GM13976 (cell line): ENCODE measurements at regions not wholly inside any gene's neighbourhood (a gene's known extent, or its start where the extent isn't known, plus 50 kb on each side); places are given as distances from the start of the nearest gene placed in this dataset.

Source experiments
- DNase-seq: peaks from one replicate; pipeline ENCODE4 v3.0.0; 2012; ENCODE audit warnings: low spot score
- CTCF ChIP-seq: IDR thresholded peaks from 2 replicates; pipeline ENCODE4 v1.5.1; 2012; ENCODE audit warnings: borderline replicate concordance, mild to moderate bottlenecking; ENCODE audit not compliant: insufficient read depth; ENCODE audit errors: extremely low read depth, missing control alignments, control extremely low read depth
- in situ Hi-C: fragments of 300-500 bp; cut with MboI; formaldehyde crosslinking; loops from one replicate; pipeline ENCODE4 v1.12.0; 2022; ENCODE audit warnings: low sequenced_read_pairs, mixed read lengths, inconsistent platforms; ENCODE audit not compliant: unreplicated experiment

- in situ Hi-C loops = no loop called here
- no peak for DNase-seq
- no peak for TF ChIP-seq CTCF
These were observed 502.4 kb downstream of the NLGN4X start for GRCh38 chrX:5726224-5726623.

GRCh38 chrX:5724123-5724522 is 504.5 kb downstream of the NLGN4X start:
- DNase-seq = no peak
- in situ Hi-C loops = no loop called here
- TF ChIP-seq CTCF = no peak

- DNase-seq = no peak
- TF ChIP-seq CTCF = no peak
- in situ Hi-C loops = no loop called here
These were observed 510.0 kb downstream of the NLGN4X start for GRCh38 chrX:5718651-5719050.

DNA sequence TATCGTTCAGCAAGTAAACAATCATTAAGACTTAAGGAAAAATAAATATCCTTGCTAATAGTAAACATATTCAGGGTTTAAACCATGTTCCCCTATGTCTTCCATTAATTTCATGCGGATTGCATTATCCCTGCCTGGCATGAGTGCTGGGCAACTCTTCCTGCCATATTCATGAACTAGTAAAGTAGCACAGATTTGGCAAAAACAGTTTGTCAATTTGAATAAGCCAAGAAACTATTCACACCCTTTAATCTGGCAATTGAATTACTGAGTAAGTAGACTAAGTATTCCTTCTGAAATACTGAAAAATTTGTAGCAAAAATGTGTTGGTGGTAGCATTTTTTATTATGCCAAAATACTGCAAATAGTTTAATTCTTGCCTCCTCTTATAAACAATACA is 512.0 kb downstream of the NLGN4X start:
- in situ Hi-C loops = no loop called here
- no peak for TF ChIP-seq CTCF
- DNase-seq = no peak

- TF ChIP-seq CTCF = no peak
- in situ Hi-C loops = no loop called here
- DNase-seq = no peak
These were observed 520.4 kb downstream of the NLGN4X start for GRCh38 chrX:5708251-5708650.

DNA sequence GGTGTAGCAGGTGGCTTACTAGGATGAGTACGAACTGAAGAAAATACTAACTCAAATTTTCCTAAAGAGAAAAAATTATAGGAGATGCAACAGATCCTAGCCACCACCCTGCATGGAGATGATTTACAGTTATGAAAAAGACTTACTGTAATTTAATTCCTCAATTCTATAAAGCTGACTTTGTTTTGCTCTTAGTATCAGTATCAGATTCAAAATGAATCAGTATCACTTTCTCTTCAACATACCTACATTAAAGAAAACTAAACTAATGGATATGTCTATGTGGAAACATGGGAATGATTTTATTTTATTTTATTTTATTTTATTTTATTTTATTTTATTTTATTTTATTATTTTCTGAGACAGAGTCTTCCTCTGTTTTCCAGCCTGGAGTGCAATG is 525.8 kb downstream of the NLGN4X start:
- no peak for DNase-seq
- TF ChIP-seq CTCF = no peak
- in situ Hi-C loops = no loop called here

GRCh38 chrX:5695971-5696370 is 532.7 kb downstream of the NLGN4X start:
- no peak for DNase-seq
- no peak for TF ChIP-seq CTCF

More at GRCh38 chrX:5695971-5696370, 532.7 kb downstream of the NLGN4X start:
- in situ Hi-C loops = no loop called here
